Gastrocnemius medialis (tissue), 4 donors: ENCODE measurements at regions not wholly inside any gene's neighbourhood (a gene's known extent, or its start where the extent isn't known, plus 50 kb on each side); places are given as distances from the start of the nearest gene placed in this dataset.

Experiments used
- ATAC-seq, 2 donors: fragments of 150-250 bp; one replicate each; pipeline ENCODE4 v1.9.1; 2016
- DNase-seq, 2 donors: peaks; one replicate each; pipeline ENCODE4 v3.0.0-alpha.2; 2019
- H3K27ac ChIP-seq, 4 donors: fragments of 200-600 bp; sonication (generic); 1 replicate in 1 of 4; 2 replicates in 3 of 4; pipeline ENCODE4 v1.5.1; 2016 to 2018; ENCODE audit warnings: mild to moderate bottlenecking in 2 of 4, moderate library complexity in 1 of 4
- H3K27me3 ChIP-seq, 3 donors: fragments of 200-600 bp; sonication (generic) in 2 of 3; 1 replicate in 1 of 3; 2 replicates in 2 of 3; pipeline versions ENCODE4 v1.5.1 to v1.6.0; 2016 to 2019; ENCODE audit warnings: mild to moderate bottlenecking in 1 of 3, moderate library complexity in 1 of 3
- H3K36me3 ChIP-seq, 2 donors: fragments of 200-600 bp; sonication (generic) in 1 of 2; one replicate each; pipeline ENCODE4 v1.5.1; 2017 to 2018
- H3K4me1 ChIP-seq, 2 donors: fragments of 200-600 bp; sonication (generic) in 1 of 2; one replicate each; pipeline ENCODE4 v1.5.1; 2016 to 2017; ENCODE audit warnings: mild to moderate bottlenecking in 2 of 2
- H3K4me3 ChIP-seq, 4 donors: fragments of 200-600 bp; sonication (generic) in 3 of 4; 1 replicate in 1 of 4; 2 replicates in 3 of 4; pipeline ENCODE4 v1.5.1; 2016 to 2019; ENCODE audit warnings: mild to moderate bottlenecking in 2 of 4
- H3K9me3 ChIP-seq, 3 donors: fragments of 200-600 bp; sonication (generic) in 2 of 3; 1 replicate in 1 of 3; 2 replicates in 2 of 3; pipeline ENCODE4 v1.5.1; 2016 to 2019
- POLR2A ChIP-seq, 2 donors: fragments of 450-650 bp; IDR thresholded peaks; one replicate each; pipeline ENCODE4 v1.6.1; 2017; ENCODE audit warnings: antibody characterized with exemption in 2 of 2, mild to moderate bottlenecking in 2 of 2, moderate library complexity in 2 of 2
- in situ Hi-C, 4 donors: fragments of 200-750 bp; cut with MboI; loops; one replicate each; pipeline versions ENCODE4 v1.15.0 to v1.8.0; 2017; ENCODE audit warnings: low sequenced_read_pairs in 4 of 4
- intact Hi-C: fragments of 100-400 bp; cut with DNase I; formaldehyde crosslinking; loops from one replicate; pipeline ENCODE4 v1.15.1; 2023; ENCODE audit warnings: low total_unique reads
- TF ChIP-seq, protein P1 (sequence below), 5 experiments: fragments of 450-650 bp in 3 of 5; fragments of 200-600 bp in 2 of 5; sonication (generic) in 2 of 5; IDR thresholded peaks in 4 of 5; conservative IDR thresholded peaks in 1 of 5; 1 replicate in 4 of 5; 2 replicates in 1 of 5; pipeline ENCODE4 v1.5.1; 2016 to 2019; ENCODE audit warnings: antibody characterized with exemption in 5 of 5, mild to moderate bottlenecking in 3 of 5, moderate library complexity in 3 of 5

GRCh38 chr15:61764981-61765380 lies 295.3 kb downstream of the VPS13C start:
- intact Hi-C loops = loop anchor here (5.0 kb wide), 2 partner anchors 63 to 67 kb away; no protein-coding TSS in a partner anchor
- in situ Hi-C loops = no loop called here
- Histone ChIP-seq H3K27ac (peak overlapping the region; percentile 23 to 87 (median 49)), H3K9me3 (no peaks in the 10 kb centered on the region), H3K27me3 (no peaks in the 10 kb centered on the region), H3K36me3 (no peaks in the 10 kb centered on the region), H3K4me1 (peaks cover 19 to 64% of the 10 kb centered on the region in 2 donors), H3K4me3 (peak overlapping the region in 2 of 4 donors; percentile 25 to 29)
- peak; percentile 45 to 46 for ATAC-seq
- DNase-seq = peak in 1 of 2 donors; percentile 28
- TF ChIP-seq, protein P1, sequence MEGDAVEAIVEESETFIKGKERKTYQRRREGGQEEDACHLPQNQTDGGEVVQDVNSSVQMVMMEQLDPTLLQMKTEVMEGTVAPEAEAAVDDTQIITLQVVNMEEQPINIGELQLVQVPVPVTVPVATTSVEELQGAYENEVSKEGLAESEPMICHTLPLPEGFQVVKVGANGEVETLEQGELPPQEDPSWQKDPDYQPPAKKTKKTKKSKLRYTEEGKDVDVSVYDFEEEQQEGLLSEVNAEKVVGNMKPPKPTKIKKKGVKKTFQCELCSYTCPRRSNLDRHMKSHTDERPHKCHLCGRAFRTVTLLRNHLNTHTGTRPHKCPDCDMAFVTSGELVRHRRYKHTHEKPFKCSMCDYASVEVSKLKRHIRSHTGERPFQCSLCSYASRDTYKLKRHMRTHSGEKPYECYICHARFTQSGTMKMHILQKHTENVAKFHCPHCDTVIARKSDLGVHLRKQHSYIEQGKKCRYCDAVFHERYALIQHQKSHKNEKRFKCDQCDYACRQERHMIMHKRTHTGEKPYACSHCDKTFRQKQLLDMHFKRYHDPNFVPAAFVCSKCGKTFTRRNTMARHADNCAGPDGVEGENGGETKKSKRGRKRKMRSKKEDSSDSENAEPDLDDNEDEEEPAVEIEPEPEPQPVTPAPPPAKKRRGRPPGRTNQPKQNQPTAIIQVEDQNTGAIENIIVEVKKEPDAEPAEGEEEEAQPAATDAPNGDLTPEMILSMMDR (IDR thresholded peaks at IDR 0.05 in 4 of 5, conservative IDR thresholded peaks at IDR 0.05 in 1 of 5) = no peak
- no peak for TF ChIP-seq POLR2A (IDR thresholded peaks at IDR 0.05)

DNA sequence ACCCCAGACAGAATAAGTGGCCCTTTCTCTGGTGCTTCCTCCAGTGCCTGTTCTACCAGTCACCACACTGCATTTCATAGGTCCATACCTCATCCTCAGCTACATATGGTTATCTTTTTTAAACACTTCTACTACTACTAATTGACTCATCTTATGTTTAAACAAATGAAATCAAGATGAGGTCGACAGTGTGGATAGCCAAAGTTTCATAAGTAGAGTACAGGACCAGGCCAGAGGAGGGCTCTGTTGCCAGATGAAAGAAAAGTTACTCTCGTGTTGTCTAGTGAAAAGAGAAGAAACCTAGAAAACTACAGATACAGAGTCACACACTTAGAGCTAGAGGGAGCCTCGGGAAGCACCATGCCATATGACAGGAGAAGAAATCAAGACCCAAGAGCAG lies 296.1 kb downstream of the VPS13C start:
- H3K4me1 ChIP-seq = peaks cover 16 to 64% of the 10 kb centered on the region in 2 donors
- H3K9me3 ChIP-seq = no peaks in the 10 kb centered on the region
- in situ Hi-C loops = no loop called here
- H3K4me3 ChIP-seq = no peak overlapping the region
- H3K27ac ChIP-seq = peak overlapping the region in 2 of 4 donors; percentile 13 to 87
- intact Hi-C loops = no loop called here
- H3K36me3 ChIP-seq = no peaks in the 10 kb centered on the region
- H3K27me3 ChIP-seq = no peaks in the 10 kb centered on the region
- TF ChIP-seq POLR2A (IDR thresholded peaks at IDR 0.05) = no peak
- TF ChIP-seq, protein P1 (IDR thresholded peaks at IDR 0.05 in 4 of 5, conservative IDR thresholded peaks at IDR 0.05 in 1 of 5) = no peak
- DNase-seq (no peak), ATAC-seq (no peak)

DNA sequence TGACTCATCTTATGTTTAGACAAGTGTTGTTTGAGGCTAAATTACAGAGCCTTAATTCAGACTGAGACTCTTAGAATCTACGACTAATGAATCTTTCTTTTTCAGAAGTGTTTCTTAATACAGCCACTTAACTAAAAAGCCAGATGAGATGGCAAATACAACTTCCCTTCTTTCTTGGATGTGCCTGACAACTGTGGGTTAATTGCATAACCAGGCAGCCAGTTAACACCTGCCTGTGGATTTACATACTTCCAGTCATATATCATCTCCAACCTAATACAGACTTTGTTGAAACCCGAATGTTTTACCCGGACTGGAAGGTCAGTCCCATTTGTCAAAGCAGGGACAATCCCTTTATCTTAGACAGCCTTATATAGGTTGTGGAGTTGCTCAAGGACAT lies 297.6 kb downstream of the VPS13C start:
- ATAC-seq = peak in 1 of 2 donors; percentile 49
- H3K9me3 ChIP-seq = no peaks in the 10 kb centered on the region

DNA sequence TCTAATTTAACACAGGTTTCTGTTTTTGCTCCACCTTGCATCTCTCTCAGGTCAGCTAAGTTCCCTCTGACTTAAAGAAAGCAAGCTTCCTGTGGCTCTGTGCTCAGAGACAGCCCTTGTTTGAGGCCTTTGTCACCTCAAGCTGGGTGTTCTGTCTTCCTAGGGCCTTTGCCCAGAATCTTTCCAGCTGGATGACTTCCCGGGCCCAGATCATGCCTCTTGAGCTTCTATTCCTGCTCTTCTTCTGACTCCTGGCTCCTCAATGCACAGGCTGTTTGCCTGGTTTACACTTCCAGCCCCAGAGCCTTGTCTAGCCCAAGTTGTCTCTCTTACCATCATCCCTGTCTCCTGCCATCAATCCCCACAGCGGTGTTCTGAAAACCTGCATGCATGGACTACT lies 300.6 kb downstream of the VPS13C start:
- Histone ChIP-seq H3K27ac (peak overlapping the region in 1 of 4 donors; percentile 72), H3K27me3 (no peaks in the 10 kb centered on the region), H3K4me3 (no peak overlapping the region), H3K36me3 (no peaks in the 10 kb centered on the region), H3K4me1 (peaks cover 7 to 28% of the 10 kb centered on the region in 2 donors), H3K9me3 (no peaks in the 10 kb centered on the region)
- DNase-seq = peak; percentile 17 to 30
- in situ Hi-C loops (no loop called here), intact Hi-C loops (no loop called here)
- TF ChIP-seq, protein P1 (IDR thresholded peaks at IDR 0.05 in 4 of 5, conservative IDR thresholded peaks at IDR 0.05 in 1 of 5) = no peak
- TF ChIP-seq POLR2A (IDR thresholded peaks at IDR 0.05) = no peak
- ATAC-seq = peak; percentile 41 to 66

More for the DNA sequence above, 297.6 kb downstream of the VPS13C start:
- DNase-seq = no peak
- no peaks in the 10 kb centered on the region for H3K36me3 ChIP-seq
- in situ Hi-C loops (no loop called here), intact Hi-C loops (no loop called here)
- no peaks in the 10 kb centered on the region for H3K27me3 ChIP-seq
- H3K27ac ChIP-seq = peak overlapping the region in 1 of 4 donors; percentile 87
- H3K4me1 ChIP-seq = peaks cover 13 to 50% of the 10 kb centered on the region in 2 donors
- no peak for TF ChIP-seq POLR2A (IDR thresholded peaks at IDR 0.05)
- TF ChIP-seq, protein P1 (IDR thresholded peaks at IDR 0.05 in 4 of 5, conservative IDR thresholded peaks at IDR 0.05 in 1 of 5) = no peak
- no peak overlapping the region for H3K4me3 ChIP-seq
